Testis (tissue), 2 donors: ENCODE measurements at regions not wholly inside any gene's neighbourhood (a gene's known extent, or its start where the extent isn't known, plus 50 kb on each side); places are given as distances from the start of the nearest gene placed in this dataset.

ENCODE experiments used
- CTCF ChIP-seq, 3 experiments: fragments of 450-650 bp in 2 of 3; fragments of 200-600 bp in 1 of 3; sonication (generic) in 1 of 3; IDR thresholded peaks; one replicate each; pipeline ENCODE4 v1.5.1; 2016 to 2019; ENCODE audit warnings: antibody characterized with exemption in 3 of 3, mild to moderate bottlenecking in 2 of 3, moderate library complexity in 1 of 3
- POLR2A ChIP-seq: fragments of 450-650 bp; IDR thresholded peaks from one replicate; pipeline ENCODE4 v1.6.1; 2017; ENCODE audit warnings: antibody characterized with exemption, mild to moderate bottlenecking, moderate library complexity

GRCh38 chr1:82065916-82066315 lies 265.2 kb downstream of the ADGRL2 start:
- no peak for TF ChIP-seq POLR2A
- no peak for TF ChIP-seq CTCF (IDR thresholded peaks at IDR 0.05)
